Epithelial cell of prostate (primary cell): ENCODE measurements at regions not wholly inside any gene's neighbourhood (a gene's known extent, or its start where the extent isn't known, plus 50 kb on each side); places are given as distances from the start of the nearest gene placed in this dataset.
"Not testable (repeated sequence)": the region's sequence is repeated elsewhere in the genome, so short reads cannot be mapped to it uniquely, and the experiment has no call there.

Experiments used
- DNase-seq: peaks from one replicate; pipeline ENCODE4 v3.0.0-alpha.2; 2011; ENCODE audit warnings: low read depth, low spot score
- H3K27ac ChIP-seq: fragments of 450-650 bp; 2 replicates; pipeline ENCODE4 v1.5.1; 2017; ENCODE audit warnings: mild to moderate bottlenecking

DNA sequence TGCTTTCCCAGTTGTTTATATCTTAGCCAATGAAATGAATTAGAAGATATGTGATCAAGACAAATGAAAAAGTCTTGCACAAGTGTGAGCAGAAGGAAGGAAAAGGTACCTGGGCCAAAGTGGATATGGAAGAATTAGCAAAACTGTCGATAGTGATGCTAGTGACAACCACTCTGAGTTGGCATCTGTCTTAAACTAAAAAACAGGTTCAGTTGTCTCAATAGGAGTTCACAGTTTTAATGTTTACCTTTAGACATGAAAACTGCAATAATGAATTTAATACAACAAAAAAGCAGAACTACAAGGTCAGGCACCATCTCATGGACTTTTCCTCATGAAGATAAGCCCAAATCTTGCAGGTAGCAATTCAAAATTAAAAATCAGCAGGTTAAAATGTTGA is 688.5 kb downstream of the EFNB2 start:
- DNase-seq = no peak
- H3K27ac ChIP-seq = no peak overlapping the region

DNA sequence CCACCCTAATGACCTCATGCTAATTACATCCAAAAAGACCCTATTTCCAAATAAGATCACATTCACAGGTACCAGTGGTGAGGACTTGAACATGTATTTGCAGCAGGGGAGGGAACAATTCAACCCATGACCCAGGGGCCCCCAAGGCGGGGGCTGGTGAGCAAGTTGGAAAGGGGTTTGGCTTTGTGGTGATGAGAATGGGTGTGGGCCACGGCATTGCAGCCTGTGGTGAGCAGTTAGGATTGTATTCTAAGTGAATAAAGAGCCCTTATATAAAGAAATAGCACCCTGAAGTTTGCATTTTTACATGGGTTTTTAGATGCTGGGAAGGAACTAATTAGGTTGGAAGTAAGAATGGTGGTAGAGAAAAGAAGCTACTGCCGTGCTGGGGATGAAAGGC is 694.2 kb downstream of the EFNB2 start:
- no peak overlapping the region for H3K27ac ChIP-seq
- DNase-seq = no peak

DNA sequence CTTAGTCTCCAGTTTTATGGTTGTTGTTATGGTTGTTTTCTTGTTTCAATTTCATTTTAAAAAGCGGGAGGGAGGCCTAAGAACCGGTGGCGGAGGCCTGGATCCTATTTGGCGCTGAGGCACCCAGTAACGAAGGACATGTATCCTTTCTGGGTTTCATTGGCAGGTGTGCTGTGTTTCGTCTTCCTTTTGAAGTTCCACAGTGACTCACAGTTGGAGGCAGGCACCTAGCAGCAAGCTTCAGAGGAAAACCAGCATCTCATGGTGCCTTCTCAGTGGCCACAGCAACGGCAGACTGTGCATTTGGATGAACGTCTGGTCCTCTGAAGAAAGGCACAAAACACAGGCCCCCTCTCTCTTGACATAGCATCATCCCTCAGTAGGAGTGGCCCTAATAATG is 697.2 kb downstream of the EFNB2 start:
- DNase-seq = no peak

GRCh38 chr13:105837295-105837694 is 698.2 kb downstream of the EFNB2 start:
- not testable (repeated sequence) for H3K27ac ChIP-seq, DNase-seq

More for the DNA sequence above, 697.2 kb downstream of the EFNB2 start:
- no peak overlapping the region for H3K27ac ChIP-seq

- no peak overlapping the region for H3K27ac ChIP-seq
Observed at GRCh38 chr13:105830821-105831220, 704.6 kb downstream of the EFNB2 start.

DNA sequence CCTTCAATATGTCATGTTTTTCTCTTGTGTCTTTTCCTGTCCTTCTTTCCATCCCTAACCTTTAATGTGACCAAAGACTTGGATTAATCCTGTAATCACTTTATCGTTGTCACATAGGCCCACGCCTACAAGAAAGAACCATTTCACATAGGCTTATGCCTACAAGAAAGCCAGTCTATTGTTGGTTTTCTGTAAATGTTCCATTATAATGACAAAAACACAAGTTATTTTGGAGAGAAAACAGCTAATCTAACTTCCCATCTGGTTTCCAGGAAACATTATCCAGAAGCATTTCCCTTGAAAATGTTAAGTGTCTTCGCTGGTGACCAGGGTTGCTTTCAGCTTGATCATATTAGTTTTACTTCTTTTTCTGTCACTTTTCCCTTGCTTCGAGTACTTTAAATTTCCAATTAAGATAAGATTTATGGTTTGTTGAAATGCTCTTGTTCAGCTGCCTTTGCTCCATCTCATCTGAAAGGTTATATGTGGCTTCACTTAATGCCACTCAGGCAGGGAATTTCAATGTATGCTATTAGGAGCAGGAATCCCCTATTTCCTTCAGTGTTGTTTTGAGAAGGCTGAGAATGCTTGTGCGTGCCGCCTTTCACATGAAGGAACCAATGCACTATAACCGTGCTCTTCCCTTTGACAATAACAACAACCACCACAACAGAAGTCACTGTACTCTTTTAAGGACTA is 708.2 kb downstream of the EFNB2 start:
- no peak overlapping the region for H3K27ac ChIP-seq
- DNase-seq = no peak

More at GRCh38 chr13:105830821-105831220, 704.6 kb downstream of the EFNB2 start:
- DNase-seq = no peak

GRCh38 chr13:105825071-105825470 is 710.4 kb downstream of the EFNB2 start:
- DNase-seq = no peak
- H3K27ac ChIP-seq = peak overlapping the region; percentile 51

GRCh38 chr13:105821337-105821736 is 714.1 kb downstream of the EFNB2 start:
- no peak overlapping the region for H3K27ac ChIP-seq
- no peak for DNase-seq

DNA sequence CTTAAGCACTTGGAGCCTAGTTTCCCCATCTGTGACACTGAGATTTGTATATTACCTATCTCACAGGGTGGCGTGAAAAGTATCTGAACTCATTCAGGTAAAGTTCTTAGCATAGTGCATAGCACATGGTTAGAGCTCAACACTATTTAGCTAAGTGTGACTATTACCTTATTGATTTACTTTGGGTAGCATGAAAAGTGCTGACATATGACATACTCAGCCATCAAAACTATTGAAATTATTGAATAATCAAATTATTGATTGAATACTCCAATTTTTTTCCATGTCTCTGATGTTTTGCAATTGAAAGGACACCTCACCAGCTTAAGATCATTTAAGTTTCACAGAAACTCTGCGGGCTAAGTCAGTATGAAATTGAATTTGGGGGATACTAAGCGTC is 715.0 kb downstream of the EFNB2 start:
- no peak overlapping the region for H3K27ac ChIP-seq
- no peak for DNase-seq

GRCh38 chr13:105817498-105817897 is 718.0 kb downstream of the EFNB2 start:
- peak overlapping the region; percentile 33 for H3K27ac ChIP-seq
- DNase-seq = peak; percentile 57

- peak; percentile 49 for DNase-seq
- H3K27ac ChIP-seq = peak overlapping the region; percentile 33
Observed at GRCh38 chr13:105816994-105817393, 718.5 kb downstream of the EFNB2 start.

DNA sequence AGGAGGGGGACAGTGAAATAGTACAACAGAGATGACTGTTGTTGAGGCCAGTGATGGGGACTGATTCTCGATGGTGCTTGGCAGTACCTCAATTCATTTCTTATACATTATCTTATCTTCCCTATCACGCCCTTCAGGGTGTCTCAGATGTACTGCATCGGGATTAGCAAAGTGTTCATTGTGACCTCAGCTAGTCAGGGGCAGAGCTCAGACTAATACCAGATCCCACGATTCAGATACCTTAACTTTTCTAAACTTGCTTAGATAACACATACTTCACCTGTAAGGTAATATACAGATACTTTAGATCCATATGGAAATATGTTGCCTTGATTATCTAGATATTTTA is 720.6 kb downstream of the EFNB2 start:
- peak overlapping the region; percentile 86 for H3K27ac ChIP-seq
- peak; percentile 39 for DNase-seq

DNA sequence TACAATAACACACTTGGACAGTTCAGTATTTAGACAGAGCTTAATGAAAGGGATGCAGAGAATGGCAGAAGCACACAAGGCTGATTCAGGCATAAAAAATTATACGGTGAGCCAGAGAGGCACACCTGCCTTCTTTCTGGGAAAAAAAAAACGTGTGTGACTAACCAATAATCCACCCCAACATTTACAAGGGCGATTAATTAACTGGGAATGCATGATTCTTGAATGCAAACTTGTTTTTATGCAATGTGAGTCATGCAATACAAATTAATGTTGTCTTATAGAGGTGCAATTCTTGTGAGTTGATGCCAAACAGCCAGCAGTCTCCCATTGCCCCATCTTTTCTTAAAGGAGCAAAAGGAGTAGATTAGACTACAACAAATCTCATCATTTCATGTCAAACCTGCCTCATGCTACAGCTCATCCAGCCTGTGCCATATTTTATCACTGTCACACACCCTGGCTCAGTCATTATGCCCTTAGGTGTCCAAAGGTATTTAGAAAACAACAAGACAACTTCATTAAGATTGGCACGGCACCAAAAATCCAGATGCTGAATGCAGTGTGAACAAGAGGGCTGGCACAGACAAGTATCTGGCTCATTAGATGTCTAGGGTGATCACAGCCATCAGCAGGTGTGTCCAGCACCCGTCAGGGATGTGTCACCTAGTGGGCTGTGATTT is 721.1 kb downstream of the EFNB2 start:
- H3K27ac ChIP-seq = peak overlapping the region; percentile 86
- peak; percentile 97 for DNase-seq

DNA sequence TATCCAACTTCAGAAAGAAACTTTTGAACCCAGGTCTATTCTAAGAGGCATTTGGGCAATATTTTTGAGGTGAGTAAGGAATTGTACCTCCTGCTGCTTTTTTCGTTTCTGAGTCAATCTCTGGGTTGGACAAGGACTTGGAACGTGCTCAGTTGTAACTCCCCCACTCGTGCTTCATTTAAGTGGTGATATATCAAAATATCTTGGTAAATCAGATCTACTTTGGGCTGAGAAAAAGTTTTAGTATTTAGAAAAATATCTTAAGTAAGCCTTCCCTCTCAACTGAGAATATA is 728.9 kb downstream of the EFNB2 start:
- no peak for DNase-seq

DNA sequence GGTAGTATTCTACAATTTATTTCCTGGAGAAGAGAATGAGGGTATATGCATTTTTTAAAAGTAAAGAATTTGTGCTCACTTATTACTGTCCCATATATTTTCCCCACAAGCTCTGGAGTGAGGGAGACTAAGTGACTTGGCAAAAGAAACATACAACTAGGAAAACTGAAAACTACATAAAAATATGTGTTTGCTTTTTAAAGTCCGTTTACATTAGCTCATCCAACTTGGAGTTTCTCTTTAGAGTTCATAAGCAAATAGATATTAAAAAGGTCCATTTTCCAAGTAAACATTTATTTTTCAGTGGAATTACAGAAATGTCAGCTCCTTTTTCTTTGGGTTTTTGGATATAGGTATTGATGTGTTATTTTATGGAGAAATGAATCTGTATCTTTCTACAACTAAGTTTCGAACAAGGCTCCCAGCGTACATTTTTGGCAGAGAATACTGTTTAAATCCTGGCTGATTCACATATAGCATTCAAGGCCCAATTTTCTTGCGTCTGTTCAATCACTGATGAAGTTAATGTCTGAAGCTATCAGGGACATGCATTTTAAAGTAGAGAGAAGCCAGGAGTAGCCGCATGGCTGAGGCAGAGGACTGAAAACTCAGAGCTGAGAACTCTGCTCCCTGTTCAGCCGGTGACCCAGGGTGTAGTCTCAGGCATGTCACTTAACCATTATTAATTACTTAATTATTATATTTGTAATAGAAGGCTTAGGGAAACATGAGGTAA is 729.4 kb downstream of the EFNB2 start:
- no peak overlapping the region for H3K27ac ChIP-seq
- DNase-seq = no peak

More for the DNA sequence above, 728.9 kb downstream of the EFNB2 start:
- no peak overlapping the region for H3K27ac ChIP-seq

- peak overlapping the region; percentile 11 for H3K27ac ChIP-seq
- no peak for DNase-seq
Observed at GRCh38 chr13:105804561-105805190, 730.8 kb downstream of the EFNB2 start.

GRCh38 chr13:105799155-105799554 is 736.3 kb downstream of the EFNB2 start:
- H3K27ac ChIP-seq = no peak overlapping the region
- no peak for DNase-seq

- H3K27ac ChIP-seq = no peak overlapping the region
- no peak for DNase-seq
Observed at GRCh38 chr13:105798541-105798940, 736.9 kb downstream of the EFNB2 start.

- no peak overlapping the region for H3K27ac ChIP-seq
- DNase-seq = no peak
Observed at GRCh38 chr13:105796081-105796480, 739.4 kb downstream of the EFNB2 start.

- no peak for DNase-seq
- H3K27ac ChIP-seq = no peak overlapping the region
Observed at GRCh38 chr13:105790923-105791322, 744.5 kb downstream of the EFNB2 start.

GRCh38 chr13:105788530-105788929 is 746.9 kb downstream of the EFNB2 start:
- H3K27ac ChIP-seq = no peak overlapping the region
- DNase-seq = no peak
